NCI-H1694 treated with DMSO at 0.1 percent for 48 hours (cell line): ENCODE measurements at regions not wholly inside any gene's neighbourhood (a gene's known extent, or its start where the extent isn't known, plus 50 kb on each side); places are given as distances from the start of the nearest gene placed in this dataset.

ENCODE experiments used
- DNase-seq: peaks from one replicate; lab custom pipeline; 2025; lab: John Stamatoyannopoulos, UW

DNA sequence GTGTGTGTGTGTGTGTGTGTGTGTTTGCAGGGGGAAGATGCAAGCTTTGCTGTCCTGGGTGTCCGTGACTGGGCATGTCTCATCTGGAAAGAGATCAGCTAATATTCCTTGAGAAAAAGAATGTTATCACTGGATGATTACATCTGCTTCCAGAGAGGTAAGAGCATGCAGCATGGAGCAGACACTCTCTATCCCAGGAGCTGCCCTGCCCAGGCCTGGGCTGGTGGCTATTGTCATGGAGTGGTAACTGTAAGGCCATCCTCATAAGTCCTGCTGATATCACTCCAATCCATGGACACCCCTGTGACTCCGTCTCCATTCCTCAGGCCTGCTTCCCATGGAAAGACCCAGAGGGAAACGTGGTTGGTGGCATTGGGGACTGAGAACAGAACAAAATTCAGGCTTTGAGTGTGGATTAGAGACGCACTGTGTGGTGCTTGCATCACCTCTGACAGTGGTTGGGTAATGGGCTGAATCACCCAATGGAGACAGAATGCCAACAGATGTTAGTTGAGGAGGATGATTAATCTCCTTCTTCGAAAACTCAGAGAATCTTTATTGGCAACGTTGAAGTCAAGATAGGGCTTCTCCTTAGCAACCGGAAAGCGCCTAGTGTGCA lies 52.0 kb upstream of the KCNIP1 start:
- no peak for DNase-seq

DNA sequence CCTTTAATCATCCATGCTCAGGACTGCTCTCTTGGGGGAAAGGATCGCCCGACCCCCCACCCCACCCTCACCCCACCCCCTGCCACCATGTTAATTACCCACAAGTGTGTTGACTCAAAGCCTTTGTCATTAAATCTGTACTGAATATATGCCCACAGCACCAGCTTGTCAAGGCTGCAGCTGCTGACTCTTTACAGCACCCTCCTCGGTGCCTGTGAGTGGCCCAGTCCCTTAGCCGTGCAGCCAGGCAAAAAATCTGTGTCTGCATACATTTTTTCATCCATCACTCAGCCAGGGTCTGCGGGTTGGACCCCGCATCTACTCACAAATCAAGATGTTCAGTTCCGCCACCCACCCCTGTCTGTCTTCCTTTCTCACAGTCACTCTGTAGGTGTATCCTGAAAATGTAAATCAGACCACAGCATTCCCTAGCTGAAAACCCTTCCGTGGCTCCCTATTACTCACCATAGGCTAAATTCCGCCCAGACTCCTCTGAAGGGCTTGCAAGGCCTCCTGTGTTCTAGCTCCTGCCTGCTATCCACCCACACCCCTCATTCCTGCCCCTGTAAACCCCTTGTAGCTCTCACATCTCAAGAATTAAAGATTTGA lies 53.7 kb upstream of the KCNIP1 start:
- no peak for DNase-seq

GRCh38 chr5:170449232-170449631 lies 54.6 kb upstream of the KCNIP1 start:
- no peak for DNase-seq

DNA sequence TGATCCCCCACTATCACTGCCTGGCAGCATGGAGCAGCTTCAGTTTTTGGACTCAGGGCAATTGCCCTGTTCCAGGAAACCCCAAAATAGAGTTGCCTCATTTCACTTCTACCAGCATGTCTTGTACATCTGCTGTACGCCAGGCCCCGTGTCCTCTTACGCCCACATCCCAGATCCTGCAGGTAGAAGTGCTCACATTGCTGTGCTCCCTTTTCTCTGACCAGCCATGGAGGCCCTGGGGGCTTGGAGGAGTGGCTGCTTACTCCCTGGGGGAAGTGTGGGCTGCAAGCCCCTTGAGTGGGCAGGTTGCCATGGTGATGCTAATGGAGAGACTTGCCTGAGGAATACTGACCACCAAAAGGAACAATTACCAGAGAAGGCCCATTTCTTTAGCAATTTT lies 55.6 kb upstream of the KCNIP1 start:
- no peak for DNase-seq

GRCh38 chr5:170446365-170446764 lies 57.2 kb upstream of the KCNMB1 start:
- no peak for DNase-seq

GRCh38 chr5:170445936-170446335 lies 56.8 kb upstream of the KCNMB1 start:
- DNase-seq = no peak

DNA sequence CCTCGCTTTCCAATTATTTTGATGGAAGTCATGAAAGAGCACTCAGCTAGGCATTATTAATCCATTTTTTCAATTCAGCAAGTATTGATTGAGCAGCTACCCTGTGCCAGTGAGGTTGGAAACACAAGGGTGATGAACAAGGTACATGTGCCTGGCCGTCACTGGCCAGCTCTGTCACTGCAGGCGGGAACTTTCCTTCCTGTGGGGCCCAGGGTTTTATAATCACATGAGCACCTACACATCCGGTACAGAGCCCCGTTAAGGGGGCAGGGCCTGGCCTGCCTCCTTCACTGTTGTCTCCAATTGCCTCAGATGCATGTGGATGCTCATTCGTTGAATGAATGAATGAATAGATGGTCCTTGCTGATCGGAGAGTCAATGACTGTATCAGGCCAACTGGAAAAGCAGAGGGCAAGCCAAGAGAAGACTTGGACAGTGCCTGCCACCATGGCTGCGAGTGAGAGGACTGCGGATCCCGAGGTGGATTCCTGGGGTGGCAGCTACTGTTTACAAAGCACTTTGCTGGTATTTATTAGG lies 55.9 kb upstream of the KCNMB1 start:
- no peak for DNase-seq

DNA sequence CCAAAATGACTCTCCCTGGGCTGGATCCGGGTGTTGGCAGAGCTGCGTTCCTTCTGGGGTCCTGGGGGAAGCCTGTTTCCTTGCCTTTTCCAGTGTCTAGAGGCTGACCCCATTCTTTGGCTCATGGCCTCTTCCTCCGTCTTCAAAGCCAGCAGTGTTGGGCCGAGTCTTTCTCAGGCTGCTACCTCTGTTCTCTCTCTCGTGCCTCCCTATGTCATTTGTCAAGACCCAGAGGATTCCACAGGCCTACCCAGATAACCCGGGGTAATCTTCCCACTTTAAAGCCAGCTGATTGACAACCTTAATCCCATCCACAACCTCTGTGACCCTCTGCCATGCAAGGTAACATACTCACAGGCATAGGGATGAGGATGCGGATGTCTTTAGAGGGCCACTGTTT lies 55.0 kb upstream of the KCNMB1 start:
- DNase-seq = no peak

DNA sequence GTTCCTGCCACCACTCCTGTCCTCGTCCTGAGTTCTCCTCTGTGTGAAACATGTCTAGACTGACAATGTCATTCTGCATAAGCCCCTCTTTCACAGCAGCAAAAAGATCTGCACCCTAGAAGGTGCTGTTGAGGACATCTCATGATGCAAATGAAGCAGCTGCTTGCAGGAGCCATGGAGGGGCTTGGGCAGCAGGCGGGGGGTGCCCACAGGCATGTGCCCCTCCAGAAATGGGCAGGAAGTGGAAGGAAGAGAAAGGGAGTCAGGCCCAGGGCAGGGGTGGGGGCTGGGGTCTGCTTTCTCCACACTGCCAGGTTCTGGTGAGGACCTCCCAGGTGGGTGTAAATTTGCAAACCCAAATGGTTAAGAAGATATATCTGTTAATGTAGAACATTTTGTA lies 54.5 kb upstream of the KCNMB1 start:
- no peak for DNase-seq

GRCh38 chr5:170442921-170443320 lies 53.8 kb upstream of the KCNMB1 start:
- DNase-seq = no peak

DNA sequence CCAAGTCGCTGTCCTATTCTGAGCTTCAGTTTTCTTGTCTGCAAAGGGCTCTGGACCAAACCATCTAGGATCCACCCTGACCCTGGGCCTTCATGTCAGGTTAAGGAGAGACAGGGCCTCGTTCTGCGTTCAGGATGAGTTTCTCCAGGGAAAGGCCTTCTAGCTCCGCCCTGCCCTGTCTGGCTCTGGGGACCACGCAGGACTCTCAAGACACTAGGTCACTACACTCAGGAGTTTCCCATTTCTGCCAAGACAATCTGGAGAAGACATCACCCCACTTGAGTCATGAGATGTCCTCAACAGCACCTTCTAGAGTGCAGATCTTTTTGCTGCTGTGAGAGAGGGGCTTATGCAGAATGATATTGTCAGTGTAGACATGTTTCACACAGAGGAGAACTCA lies 53.2 kb upstream of the KCNMB1 start:
- no peak for DNase-seq

DNA sequence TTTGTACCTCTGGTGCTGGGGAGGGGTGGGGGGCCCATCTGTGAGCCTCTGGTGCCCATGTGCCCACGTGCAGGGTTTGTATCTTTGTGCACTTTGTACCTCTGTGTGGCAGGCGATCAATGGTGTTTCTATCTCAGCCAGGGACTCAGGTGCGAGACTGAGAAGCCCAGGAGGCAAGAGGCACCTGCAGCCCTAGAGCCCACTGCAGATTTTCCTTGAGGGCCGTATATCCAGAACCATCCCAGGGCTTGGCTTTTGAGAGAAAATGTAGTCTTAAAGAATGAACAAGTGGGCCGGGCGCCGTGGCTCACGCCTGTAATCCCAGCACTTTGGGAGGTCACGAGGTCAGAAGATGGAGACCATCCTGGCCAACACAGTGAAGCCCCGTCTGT lies 52.2 kb upstream of the KCNMB1 start:
- DNase-seq = no peak

DNA sequence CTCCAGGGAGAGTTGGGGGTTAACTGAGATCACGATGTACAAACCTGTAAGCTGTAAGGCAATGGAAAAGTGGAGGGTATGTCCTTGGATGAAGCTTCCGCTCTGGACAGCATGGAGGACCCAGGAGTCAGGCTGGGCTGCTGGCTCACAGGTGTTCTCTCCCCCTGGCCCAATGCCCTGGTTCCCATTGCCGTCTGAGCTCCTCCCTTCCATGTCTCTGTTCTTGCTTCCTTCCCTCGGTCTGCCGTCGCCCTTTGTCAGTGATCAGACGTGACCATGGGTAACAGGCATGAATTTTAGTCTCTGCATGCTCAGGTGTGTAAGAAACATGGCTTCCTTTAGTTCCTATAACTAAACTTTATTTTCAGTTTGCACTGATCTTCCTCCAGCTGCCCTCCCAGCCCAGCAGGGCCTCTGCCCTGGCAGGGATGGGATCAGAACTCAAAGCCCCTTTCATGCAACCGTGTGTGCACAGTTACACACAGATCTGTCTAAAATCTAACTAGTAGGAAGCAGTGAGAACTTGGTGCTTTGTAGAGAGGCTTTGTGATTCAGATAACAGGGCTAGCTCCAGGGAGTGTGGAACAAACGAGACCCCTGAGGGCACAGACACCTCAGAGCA lies 51.7 kb upstream of the KCNMB1 start:
- no peak for DNase-seq

DNA sequence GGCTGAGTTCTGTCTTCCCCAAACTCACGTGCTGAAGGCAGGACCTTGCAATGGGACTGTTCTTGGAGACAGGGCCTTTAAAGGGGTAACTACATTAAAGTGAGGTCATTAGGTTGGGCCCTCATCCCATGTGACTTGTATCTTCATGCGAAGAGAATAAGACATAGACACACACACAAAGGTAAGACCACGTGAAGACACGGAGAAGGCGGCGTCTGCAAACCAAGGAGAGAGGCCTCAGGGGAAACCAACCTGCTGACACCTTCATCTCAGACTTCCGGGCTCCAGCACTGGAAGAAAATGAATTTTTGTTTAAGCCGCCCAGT lies 50.7 kb upstream of the KCNMB1 start:
- DNase-seq = no peak

DNA sequence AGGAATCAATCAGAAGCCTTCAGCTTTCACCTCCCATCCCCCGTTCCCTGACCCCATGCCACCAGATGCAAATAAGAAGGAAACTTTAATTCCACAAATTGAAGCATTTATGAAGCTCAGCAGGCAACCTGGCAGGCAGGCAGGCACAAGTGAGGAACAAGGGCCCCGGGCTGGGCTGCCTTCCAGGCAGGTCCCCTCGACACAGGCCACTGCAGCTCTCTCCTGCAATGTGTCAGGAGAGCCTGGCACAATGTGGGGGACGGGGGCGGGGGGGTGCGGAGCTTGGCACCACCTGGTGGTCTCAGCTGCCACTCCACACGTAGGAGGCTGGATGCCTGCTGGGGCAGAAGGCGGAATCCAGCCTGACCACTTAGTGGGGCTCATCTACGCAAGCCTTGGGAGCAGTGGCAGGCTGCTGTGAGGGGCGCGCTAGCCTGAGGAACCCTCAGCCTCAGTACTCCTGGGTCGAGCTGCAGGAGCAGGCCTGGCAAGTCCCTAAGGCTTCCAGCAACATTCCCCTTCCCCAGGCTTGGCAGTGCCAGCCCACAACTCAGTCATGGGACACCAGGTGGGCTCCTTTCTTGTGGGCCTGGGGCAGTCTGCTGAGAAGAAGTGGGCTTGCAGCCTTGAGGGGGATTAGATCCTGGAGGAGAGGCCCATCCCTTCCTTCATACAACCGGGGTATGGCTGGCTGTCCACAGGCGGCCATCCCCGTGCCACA lies 50.2 kb upstream of the KCNMB1 start:
- peak; percentile 12 for DNase-seq
